Activated T-cell treated with anti-CD3 and anti-CD28 coated beads for 1 hour (primary cell): ENCODE measurements at regions not wholly inside any gene's neighbourhood (a gene's known extent, or its start where the extent isn't known, plus 50 kb on each side); places are given as distances from the start of the nearest gene placed in this dataset.
"Not testable (repeated sequence)": the region's sequence is repeated elsewhere in the genome, so short reads cannot be mapped to it uniquely, and the experiment has no call there.

Experiments
- DNase-seq: peaks from one replicate; pipeline ENCODE4 v3.0.0-alpha.2; 2020; ENCODE audit warnings: low read depth

DNA sequence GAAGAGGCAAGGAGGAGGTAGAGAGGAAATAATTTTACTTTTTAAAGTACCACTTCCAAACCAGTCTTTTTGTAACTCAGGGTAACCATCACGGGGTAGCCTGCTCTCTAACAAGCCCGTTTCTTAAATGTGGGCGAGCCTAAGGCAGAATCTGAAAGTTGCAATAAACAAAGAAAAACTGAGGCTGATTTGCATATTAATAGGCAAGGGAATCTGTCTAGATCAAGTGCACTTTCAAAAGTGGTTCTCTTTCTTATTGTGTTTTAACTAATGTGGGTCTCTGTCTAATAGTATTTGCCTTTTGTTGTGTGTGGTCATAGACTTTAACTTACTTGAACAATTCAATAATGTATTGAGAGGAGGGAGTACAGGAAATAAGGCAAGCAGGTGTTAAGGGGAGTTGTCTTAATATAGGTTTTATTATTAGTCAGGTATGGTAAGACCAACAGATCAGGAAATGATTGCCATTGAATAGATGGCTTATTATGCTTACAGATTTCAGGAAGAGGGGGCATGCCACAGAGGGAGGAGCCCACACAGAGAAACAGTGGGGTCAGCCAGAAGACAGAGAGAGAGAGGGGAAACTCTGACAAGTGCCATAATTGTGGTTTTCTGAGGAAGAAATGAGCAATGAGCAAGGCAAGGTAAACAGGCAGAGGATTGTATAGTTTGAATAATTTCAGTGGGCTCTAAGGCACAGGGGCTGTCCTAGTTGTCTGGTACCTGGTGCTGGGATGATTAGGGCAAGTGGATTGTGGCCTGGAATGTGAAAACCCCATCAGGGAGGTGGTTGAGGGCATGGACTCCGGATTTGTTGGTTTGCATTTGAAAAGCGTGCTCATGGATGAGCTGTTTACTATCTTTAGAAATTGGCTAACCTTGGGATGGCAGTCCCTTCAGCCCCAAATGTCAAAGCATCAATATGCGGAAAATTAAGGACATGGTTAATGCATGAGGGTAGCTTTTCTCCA is 237.2 kb downstream of the TOX3 start:
- DNase-seq, result no peak

DNA sequence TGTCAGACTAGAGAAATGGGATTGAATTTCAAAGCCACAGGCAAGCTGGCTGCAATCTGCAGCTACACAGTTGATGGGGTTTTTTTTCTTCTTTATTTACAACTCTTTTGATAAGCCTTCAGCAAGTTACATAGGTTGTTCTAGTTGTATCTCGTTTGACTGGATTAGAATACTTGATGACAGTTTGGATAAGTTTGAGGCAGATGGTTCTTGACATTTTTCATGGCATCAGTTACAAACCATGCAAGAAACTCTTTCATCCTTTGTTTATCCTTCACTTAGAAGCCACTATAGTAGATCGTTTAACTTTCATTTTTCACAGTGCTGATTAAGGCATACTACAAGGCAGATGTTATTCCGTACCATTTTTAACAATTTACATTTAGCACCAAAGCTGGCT is 238.9 kb downstream of the TOX3 start:
- no peak for DNase-seq

DNA sequence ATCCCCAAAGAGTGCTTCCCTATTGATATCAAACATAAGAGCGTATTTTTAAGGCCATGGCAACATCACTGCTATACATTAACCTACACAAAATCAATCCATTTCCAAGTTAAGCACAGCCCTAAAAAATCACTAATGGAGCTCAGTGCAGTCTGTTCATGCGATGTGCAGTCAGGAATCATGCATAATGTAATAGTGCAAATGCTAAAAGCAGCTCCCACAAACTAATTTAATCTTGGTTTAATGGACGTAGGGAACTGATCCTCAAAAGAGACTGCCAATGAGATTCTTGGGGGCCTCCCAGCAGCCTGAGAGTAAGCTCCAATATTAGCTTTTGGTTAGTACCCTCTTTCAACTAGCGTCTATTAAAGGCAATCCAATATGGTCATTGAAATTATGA is 245.9 kb downstream of the TOX3 start:
- no peak for DNase-seq

DNA sequence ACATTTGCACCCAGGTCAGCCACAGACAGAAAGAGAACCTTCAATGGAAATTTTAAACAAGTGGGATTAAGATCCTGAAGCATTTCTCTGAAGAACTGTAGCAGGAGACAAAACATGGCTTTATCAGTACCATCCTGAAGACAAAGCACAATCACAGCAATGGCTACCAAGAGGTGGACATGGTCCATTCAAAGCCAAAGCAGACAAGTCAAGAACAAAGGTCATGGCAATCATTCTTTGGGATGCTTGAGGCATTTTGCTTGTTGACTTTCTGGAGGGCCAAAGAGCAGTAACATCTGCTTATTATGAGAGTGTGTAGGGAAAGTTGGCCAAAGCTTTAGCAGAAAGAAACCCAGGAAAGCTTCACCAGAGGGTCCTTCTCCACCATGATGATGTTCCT is 248.2 kb downstream of the TOX3 start:
- no peak for DNase-seq

DNA sequence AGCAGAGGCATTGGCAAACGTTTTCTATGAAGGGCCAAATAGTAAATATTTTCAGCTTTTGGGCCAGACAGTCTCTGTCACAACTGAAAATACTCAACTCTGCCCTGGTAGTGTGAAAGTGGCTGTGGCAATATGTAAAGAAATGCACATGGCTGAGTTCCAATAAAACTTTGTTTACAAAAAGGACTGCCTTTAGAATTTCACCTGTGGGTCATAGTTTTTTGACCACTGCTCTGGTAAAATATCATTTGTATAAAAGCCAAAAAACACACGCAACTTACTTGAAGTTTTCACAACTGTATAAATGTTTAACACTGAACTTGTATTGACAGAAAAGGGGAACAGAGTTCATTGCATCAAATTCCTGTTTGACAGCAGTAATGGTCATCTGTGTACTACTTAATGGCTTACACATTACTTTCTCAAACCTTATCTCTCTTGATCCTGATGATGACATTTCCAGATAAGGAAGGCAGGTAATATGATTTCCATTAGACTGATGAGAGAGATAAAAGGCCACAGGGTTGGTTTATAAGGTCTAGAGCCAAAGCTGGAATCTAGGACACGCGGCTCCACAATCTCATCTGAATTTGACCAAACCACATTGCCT is 250.1 kb downstream of the TOX3 start:
- DNase-seq, result not testable (repeated sequence)

DNA sequence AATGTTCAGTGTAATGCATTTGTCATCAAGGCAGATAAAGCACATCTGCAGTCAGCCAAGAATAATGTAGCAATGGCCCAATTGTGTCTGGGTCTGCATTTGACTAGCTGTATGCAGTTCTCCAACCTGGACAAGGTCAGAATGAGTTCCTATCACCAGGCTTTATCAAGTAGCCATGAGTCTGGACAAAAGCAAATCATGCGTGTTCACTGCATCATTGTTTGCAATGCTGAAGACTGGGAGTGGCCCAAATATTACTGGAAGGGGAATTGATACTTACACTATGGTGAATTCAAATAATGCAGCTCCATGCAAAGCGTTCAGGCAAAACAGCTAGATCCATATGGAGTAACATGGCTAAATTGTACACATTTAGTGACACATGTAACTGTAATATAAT is 250.9 kb downstream of the TOX3 start:
- DNase-seq, result no peak

DNA sequence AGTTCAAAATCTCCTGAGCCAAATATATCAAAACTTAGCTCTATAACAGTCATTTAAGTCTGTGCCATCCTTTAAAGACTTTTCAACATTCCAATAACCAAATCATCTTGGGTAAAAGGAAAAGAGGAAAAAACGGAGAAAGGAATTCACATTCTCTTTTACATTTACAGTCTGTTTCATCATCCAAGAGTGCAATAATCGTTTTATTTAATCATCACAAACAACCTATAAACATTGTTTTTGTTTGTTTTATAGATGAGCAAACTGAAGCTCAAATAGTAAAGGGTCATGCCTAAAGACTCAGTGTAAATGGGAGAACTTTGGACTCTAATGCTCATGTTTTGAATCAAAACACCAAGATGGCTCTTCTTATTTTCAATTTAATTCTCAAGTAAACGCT is 252.3 kb downstream of the TOX3 start:
- DNase-seq, result no peak

DNA sequence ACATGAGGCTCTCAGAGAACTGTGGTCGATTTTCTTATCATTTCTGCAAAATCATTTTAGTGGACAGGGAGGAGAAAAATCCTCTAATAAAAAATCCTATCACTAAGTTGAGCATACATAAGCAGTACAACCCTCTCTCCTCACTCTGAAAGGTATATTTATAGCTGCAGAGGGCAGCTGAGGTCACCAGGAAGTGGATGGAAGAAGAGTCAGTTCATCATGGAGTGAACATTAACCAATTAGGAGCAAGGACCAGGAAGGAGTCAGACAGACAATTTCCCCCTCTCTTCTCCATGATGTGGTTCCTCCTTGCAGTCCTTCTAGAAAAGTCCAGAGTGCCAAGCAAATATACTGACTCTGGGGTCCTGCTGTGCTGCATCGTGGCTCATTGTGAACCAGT is 253.7 kb downstream of the TOX3 start:
- no peak for DNase-seq

DNA sequence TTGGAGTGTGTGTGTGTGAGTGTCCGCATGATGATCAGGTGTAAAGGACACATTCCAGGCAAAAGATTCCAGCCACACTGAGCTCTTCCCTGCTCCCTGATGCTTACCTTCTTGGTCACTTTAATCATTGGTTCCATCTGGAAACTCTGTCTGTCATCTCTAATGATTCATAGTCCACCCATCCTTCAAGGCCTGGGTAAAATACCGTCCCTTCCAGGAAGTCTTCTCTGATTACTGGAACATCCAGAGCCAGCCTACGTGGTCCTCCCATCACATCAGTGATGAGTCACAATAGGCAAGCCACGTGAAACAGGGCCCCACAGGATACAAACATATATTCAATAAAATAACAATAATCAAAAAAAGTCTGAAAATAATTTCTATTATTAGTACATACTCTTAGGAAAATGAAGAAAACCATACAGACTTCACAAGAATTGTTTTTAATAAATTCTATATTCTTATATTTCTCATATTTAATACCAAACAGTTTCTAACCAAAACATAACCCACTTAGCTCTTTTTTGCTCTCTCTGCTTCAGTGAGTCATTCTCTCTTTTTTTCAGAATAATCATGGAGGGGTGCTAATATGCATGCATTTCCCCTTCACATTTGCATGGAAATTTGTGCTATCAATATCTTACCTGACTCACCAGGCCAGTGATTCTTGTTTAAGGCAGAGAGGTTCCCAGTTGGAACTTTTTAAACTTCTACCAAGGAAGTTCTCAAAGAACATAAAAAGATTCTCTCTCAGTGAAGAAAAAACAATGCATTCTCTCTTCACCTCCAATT is 263.2 kb downstream of the TOX3 start:
- DNase-seq, result no peak

DNA sequence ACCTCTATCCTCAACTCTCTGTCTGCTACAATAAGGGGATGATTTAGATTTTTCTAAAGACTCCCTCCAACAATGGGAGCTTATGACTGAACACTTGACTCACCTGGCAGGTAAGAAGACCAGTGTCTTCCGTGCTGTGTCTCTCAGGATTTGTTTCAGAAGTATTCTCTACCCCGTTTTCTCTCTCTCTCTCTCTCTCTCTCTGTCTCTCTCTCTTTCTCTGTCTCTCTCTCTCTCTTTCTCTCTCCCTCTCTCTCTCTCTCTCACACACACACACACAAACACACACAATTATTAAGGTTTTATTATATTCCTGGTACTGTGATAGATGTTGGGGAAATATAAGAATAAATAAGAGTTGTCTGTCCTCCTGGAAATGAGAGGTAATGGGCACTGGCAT is 263.9 kb downstream of the TOX3 start:
- no peak for DNase-seq

DNA sequence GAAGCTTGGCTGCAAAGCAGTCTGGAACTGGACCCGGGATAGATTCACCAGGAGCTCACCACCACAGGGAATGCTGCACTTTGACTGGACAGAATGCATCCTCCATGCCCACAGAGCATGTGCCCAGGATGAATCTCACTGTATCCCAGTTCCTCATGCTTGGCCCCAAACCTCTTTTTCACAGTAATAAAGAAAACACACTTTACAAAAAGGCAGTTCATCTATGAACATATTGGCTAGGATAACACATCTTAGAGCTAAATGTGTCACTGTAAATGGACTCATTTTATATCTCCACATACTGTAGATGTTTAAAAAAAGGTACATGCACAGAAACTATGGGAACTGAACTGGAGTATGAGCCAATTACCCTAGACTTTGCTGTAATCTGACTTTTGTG is 266.9 kb downstream of the TOX3 start:
- no peak for DNase-seq

DNA sequence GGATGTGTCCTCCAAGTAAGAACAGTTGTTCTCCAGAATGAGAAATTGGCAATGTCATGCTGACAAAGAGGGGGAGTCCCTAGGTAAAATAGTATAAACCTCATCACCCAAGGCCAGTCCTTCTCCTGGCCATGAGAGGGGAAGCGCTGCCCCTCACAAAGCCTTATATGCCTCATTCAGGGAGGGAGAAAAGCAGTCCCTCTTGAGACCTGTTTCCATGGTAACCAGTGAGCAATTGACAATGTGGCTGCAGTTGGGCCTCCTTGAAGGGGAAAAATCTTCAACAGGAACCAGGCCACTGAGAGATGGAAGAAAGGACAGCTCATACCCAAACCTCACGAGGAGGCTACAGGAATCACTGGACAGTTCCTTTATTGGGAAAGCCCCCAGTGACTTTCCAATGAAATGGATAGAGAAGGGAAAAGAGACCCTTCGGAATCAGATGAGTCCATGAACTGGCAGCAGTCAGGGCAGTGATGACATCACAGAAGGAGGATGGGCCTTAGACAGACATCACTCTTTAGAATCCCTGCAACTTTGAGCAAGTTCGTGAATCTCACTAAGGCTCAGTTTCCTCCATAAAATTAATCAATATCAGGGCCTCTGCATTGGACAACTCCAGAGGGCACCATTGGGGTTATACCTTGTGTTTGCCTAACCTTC is 275.7 kb downstream of the TOX3 start:
- DNase-seq, result no peak

DNA sequence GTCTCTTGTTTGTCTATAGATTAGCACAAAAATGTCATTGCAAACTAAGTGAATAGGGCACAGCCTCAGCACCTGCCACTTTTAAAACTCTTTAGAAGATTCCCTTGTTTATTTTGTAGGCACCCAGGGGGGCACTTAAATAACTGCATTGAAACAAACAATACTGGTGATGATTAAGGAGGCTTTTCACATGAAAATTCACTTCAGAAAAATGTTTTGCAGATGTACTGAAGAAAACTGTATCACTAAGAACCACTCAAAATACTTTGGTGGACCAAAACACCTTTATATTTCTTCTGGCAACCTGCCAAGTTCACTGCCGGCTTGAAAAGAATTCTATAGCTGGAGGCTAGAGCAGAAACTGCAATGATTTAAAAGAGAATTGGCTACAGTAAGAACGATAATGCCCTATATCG is 281.5 kb downstream of the TOX3 start:
- no peak for DNase-seq

DNA sequence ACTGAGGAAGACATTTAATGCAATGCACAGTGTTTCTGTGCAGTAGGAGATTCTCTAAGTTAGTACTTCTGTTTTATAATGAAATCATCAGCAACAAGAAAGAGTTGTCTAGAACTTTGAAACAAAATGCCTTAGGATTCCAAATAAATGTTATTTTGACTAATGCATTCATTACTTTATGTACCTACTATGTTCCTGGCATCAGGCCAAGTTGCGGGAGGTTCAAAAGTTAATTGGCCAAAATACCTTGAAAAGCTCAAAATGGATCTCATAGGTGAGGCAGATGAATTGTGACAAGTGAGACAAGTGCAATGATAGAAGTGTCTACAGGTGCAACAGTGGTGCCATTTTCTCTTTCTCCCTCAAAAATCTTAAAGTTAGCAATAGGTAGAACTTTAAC is 289.4 kb downstream of the TOX3 start:
- no peak for DNase-seq

DNA sequence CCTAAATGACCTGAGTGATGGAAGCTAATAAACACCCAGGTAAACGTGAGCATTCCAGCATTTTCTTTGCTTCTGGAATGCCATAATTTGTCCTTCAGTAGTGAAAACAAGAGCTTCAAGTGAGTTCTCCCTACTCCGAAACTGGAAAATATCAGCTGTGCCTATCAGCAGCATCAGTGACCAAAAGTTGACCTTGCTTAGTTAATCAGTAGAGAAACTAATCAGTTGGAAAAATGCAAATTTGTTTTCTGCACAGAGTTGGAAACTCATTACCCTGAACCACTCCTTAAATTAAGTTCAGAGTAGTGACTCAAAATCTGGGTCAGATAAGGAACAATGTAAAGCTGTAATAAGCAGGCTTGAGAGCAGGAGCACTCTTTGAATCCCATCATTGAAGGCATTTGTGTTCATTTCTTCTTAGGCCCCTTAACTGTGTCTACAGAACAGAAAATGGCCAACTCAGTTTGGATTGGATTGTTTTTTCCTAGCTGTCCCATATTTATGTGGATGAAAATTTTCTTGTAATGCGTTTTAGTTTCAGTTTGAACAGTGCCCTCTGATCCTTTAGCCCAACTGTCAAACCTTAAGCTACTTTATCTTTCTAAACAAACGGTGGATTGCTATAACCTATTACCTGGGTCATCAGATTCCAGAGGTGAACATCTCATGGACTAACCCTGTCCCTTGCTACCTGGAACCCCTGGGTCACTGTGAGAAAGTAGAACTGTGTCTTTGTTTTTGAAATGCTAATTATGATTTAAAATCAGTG is 290.4 kb downstream of the TOX3 start:
- no peak for DNase-seq

DNA sequence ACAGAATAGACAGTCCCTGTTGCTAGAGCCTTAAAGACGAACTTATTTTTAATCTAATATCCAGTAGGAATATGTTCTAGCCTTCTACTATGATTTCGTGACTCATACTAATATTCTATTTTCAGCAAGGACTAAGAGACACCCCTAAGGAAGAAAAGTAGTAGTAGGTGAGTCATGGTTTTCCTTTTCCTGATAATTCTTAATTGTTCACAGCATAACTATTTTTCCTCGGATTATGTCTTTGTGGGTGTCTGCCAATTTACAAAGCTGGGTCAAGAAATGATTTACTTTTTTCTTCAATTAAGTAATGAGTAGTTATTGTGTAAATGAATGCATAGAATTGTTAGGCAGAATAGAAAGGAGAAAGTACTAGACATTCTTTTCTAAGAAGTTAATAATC is 292.2 kb downstream of the TOX3 start:
- DNase-seq, result no peak

DNA sequence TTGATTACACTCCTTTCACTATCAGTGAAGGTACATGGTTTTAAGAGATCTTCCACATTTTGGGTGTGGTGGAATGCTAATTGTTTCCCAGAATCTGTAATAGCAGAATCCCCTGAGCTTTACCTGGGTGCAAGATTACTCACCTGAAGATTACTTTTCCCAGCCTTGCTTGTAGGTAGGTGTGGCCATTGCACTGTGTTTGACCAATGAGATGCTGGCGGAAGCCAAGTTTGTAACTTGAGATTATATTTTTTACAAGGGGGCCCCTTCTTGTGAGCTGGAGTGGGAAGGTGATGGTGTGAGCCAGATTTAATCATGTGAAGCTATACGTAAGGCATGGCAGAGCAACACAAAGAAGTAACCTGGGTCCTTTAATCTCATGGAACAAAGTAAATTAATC is 294.3 kb downstream of the TOX3 start:
- DNase-seq, result no peak

DNA sequence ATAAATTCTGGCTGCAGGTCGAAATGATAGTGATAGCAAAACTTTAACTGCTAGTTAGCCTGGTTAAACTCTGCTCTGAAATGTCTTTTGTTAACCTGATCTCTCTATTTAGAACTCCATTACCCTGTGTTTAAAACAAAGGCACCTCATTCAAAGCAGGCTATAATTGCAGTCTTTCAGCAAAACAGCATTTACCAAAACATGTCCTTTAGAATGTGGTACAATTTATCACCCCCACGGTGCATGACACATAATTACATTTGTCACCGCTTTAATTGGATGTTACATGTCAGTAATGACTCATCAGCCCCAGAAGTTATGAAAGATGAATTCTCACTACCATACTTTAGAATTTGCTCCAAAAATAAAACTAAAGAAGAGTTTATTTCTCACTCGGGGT is 295.4 kb downstream of the TOX3 start:
- no peak for DNase-seq

DNA sequence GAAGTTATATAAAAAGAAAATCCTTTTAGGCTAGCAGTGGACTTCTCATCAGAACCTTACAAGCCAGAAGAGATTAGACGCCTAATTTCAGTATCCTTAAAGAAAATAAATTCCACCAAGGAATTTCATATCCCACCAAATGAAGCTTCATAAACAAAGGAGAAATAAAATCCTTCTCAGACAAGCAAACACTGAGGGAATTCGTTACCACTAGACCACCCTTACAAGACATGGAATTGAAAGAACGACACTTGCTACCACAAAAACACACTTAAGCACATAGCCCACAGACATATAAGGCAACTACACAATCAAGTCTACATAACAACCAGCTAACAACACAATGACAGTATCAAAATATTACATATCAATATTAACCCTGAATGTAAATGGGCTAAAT is 299.2 kb downstream of the TOX3 start:
- no peak for DNase-seq

DNA sequence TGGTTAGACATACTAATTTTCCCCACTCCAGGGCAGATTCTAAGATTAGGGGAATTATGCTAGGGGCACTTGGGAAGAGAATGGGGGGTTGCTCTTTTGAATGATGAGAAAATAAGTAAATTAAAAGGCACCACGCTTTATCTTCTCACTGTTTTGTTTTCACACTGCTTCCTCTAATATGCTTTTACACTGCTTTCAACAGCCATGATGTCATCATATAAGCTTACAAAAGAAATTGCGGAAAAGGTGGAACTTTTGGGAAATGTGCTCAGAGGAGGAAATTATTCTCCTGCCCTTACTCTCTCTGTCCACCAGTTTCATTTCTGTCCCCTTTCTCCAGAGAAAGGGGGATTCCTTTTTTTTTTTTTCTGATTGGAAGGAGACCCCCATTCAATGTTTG is 308.2 kb downstream of the TOX3 start:
- no peak for DNase-seq

DNA sequence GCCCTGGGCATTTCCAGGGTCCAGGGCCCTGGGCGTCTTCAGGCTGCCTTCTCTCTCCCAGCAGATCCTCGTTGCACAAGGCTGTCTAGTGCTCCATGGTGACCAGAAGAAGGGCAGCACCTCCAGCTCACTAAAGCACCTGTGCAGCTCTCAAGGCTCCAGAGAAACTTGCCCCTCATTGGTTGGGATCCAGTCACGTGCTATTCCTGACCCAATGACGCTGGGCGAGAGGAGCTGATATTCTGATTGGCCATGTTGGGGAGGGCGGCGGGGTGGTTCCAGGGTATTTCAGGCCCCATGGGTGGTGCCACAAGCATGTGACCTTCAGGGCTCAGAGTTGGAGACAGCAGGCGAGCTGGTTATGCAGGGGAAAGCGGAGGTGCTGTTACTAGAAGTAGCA is 309.1 kb downstream of the TOX3 start:
- DNase-seq, result no peak

DNA sequence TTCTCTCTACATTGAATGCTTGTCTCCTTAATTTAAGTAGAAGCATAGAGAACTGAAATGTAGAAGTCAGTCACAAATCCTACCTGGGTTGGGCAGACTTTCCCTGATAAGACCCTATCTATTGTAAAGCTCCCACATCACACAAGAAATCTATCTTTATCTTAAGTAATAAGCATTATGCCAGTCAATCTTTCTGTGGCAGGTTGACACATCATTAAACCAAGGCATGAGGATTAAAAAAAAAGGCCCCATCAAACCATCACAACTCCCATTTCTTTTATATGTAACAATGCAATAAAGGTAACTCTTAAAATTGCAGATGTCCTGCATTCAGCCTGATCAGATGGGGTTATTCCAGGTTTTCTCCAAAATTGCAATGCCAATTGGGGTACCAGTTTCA is 311.8 kb downstream of the TOX3 start:
- DNase-seq, result no peak
